ENCODE measurements at regions not wholly inside any gene's neighbourhood (a gene's known extent, or its start where the extent isn't known, plus 50 kb on each side); places are given as distances from the start of the nearest gene placed in this dataset.

GRCh38 chr14:71359823-71360222, 452.6 kb downstream of the PCNX1 start:
- no peak for TF ChIP-seq CTCF (IDR thresholded peaks at IDR 0.05 in 8 of 11, conservative IDR thresholded peaks at IDR 0.05 in 3 of 11)
- TF ChIP-seq POLR2A (IDR thresholded peaks at IDR 0.05) = no peak
- no peak for TF ChIP-seq POLR2AphosphoS5 (IDR thresholded peaks at IDR 0.05)
